Fibroblast of lung (primary cell): ENCODE measurements at regions not wholly inside any gene's neighbourhood (a gene's known extent, or its start where the extent isn't known, plus 50 kb on each side); places are given as distances from the start of the nearest gene placed in this dataset.

Experiments
- DNase-seq, 2 donors: peaks; one replicate each; pipeline versions ENCODE4 v3.0.0 to v3.0.0-alpha.2; 2010; ENCODE audit warnings: low read depth in 2 of 2
- H2AFZ ChIP-seq: 2 replicates; pipeline ENCODE4 v1.5.1; 2012; ENCODE audit warnings: low read length, control low read depth, inconsistent platforms
- H3K27ac ChIP-seq: 2 replicates; pipeline ENCODE4 v1.5.1; 2011; ENCODE audit warnings: low read length, control low read depth; ENCODE audit not compliant: insufficient read depth
- H3K27me3 ChIP-seq: 2 replicates; pipeline ENCODE4 v1.5.1; 2011; ENCODE audit warnings: mild to moderate bottlenecking, low read length; ENCODE audit not compliant: control insufficient read depth, insufficient read depth
- H3K36me3 ChIP-seq: 2 replicates; pipeline ENCODE4 v1.5.1; 2011; ENCODE audit warnings: low read length; ENCODE audit not compliant: control insufficient read depth, insufficient read depth
- H3K4me1 ChIP-seq: 2 replicates; pipeline ENCODE4 v1.5.1; 2011; ENCODE audit warnings: low read length; ENCODE audit not compliant: control insufficient read depth, insufficient read depth; ENCODE audit errors: extremely low read depth
- H3K4me2 ChIP-seq: 2 replicates; pipeline ENCODE4 v1.5.1; 2011; ENCODE audit warnings: low read length, control low read depth; ENCODE audit not compliant: insufficient read depth; ENCODE audit errors: extremely low read depth
- H3K4me3 ChIP-seq, 4 experiments: fragments of 200-600 bp in 1 of 4; sonication (generic) in 1 of 4; replicated peaks in 1 of 4; 2 replicates each; pipeline ENCODE4 v1.5.1; 2011 to 2016; ENCODE audit warnings: low read length in 4 of 4, low read depth in 3 of 4, mild to moderate bottlenecking in 3 of 4, control low read depth in 2 of 4, inconsistent platforms in 1 of 4, mixed read lengths in 1 of 4; ENCODE audit not compliant: insufficient read depth in 1 of 4; ENCODE audit errors: control extremely low read depth in 1 of 4
- H3K79me2 ChIP-seq: 2 replicates; pipeline ENCODE4 v1.5.1; 2012; ENCODE audit warnings: mild to moderate bottlenecking, low read length, inconsistent platforms; ENCODE audit not compliant: control insufficient read depth, insufficient read depth
- H3K9ac ChIP-seq: 2 replicates; pipeline ENCODE4 v1.5.1; 2011; ENCODE audit warnings: mild to moderate bottlenecking, low read length, control low read depth; ENCODE audit not compliant: insufficient read depth
- H3K9me3 ChIP-seq: 2 replicates; pipeline ENCODE4 v1.5.1; 2012; ENCODE audit warnings: low read depth, low read length; ENCODE audit not compliant: control insufficient read depth, insufficient read depth
- H4K20me1 ChIP-seq: 2 replicates; pipeline ENCODE4 v1.5.1; 2011; ENCODE audit warnings: low read length; ENCODE audit not compliant: control insufficient read depth, insufficient read depth; ENCODE audit errors: extremely low read depth
- CTCF ChIP-seq, 2 donors: IDR thresholded peaks in 1 of 2; conservative IDR thresholded peaks in 1 of 2; 1 replicate in 1 of 2; 2 replicates in 1 of 2; pipeline ENCODE4 v1.5.1; 2011 to 2012; ENCODE audit warnings: low read length in 2 of 2, control low read depth in 1 of 2, inconsistent platforms in 1 of 2, low read depth in 1 of 2, mild to moderate bottlenecking in 1 of 2
- EZH2 ChIP-seq: IDR thresholded peaks from 2 replicates; pipeline ENCODE4 v1.5.1; 2012; ENCODE audit warnings: low read length, control low read depth, mild to moderate bottlenecking; ENCODE audit errors: missing control alignments

- Histone ChIP-seq H2AFZ (no peak overlapping the region), H3K4me2 (no peak overlapping the region), H3K4me1 (peaks cover 8% of the 10 kb centered on the region), H3K9ac (no peak overlapping the region), H3K27ac (no peak overlapping the region), H4K20me1 (no peaks in the 10 kb centered on the region), H3K9me3 (no peaks in the 10 kb centered on the region), H3K4me3 (no peak overlapping the region), H3K36me3 (no peaks in the 10 kb centered on the region), H3K79me2 (no peaks in the 10 kb centered on the region), H3K27me3 (no peaks in the 10 kb centered on the region)
- no peak for DNase-seq
- TF ChIP-seq CTCF (conservative IDR thresholded peaks at IDR 0.05 in 1 of 2, IDR thresholded peaks at IDR 0.05 in 1 of 2; ENCODE audit: low read depth in 1 of 2, low read length in 2 of 2) (no peak), EZH2 (no peak)
These were observed 139.1 kb upstream of the FOXF1 start for GRCh38 chr16:86371083-86371803.

- H3K9ac ChIP-seq = no peak overlapping the region
- no peaks in the 10 kb centered on the region for H3K9me3 ChIP-seq
- H2AFZ ChIP-seq = no peak overlapping the region
- no peaks in the 10 kb centered on the region for H3K27me3 ChIP-seq
- no peaks in the 10 kb centered on the region for H3K36me3 ChIP-seq
- TF ChIP-seq EZH2 = no peak
- no peak for TF ChIP-seq CTCF (conservative IDR thresholded peaks at IDR 0.05 in 1 of 2, IDR thresholded peaks at IDR 0.05 in 1 of 2; ENCODE audit: low read depth in 1 of 2, low read length in 2 of 2)
- no peaks in the 10 kb centered on the region for H3K79me2 ChIP-seq
- peaks cover 8% of the 10 kb centered on the region for H3K4me1 ChIP-seq
- H3K27ac ChIP-seq = no peak overlapping the region
- no peaks in the 10 kb centered on the region for H4K20me1 ChIP-seq
- no peak for DNase-seq
- no peak overlapping the region for H3K4me2 ChIP-seq
- no peak overlapping the region for H3K4me3 ChIP-seq
These were observed 138.1 kb upstream of the FOXF1 start for GRCh38 chr16:86372193-86372592.

GRCh38 chr16:86373276-86373901, 136.9 kb upstream of the FOXF1 start:
- Histone ChIP-seq H3K27me3 (no peaks in the 10 kb centered on the region), H3K9me3 (no peaks in the 10 kb centered on the region), H4K20me1 (no peaks in the 10 kb centered on the region), H3K36me3 (no peaks in the 10 kb centered on the region), H3K79me2 (no peaks in the 10 kb centered on the region), H3K4me1 (peaks cover 8% of the 10 kb centered on the region), H3K4me2 (no peak overlapping the region), H3K9ac (no peak overlapping the region), H3K27ac (no peak overlapping the region), H3K4me3 (no peak overlapping the region), H2AFZ (no peak overlapping the region)
- no peak for TF ChIP-seq EZH2
- no peak for TF ChIP-seq CTCF (conservative IDR thresholded peaks at IDR 0.05 in 1 of 2, IDR thresholded peaks at IDR 0.05 in 1 of 2; ENCODE audit: low read depth in 1 of 2, low read length in 2 of 2)
- no peak for DNase-seq
